ENCODE measurements at regions not wholly inside any gene's neighbourhood (a gene's known extent, or its start where the extent isn't known, plus 50 kb on each side); places are given as distances from the start of the nearest gene placed in this dataset.

GRCh38 chr3:152676810-152677379 lies 158.0 kb upstream of the P2RY1 start:
- TF ChIP-seq GATA2 (IDR thresholded peaks at IDR 0.05; ENCODE audit: low read depth, low read length) (no peak), GATA3 (IDR thresholded peaks at IDR 0.05; ENCODE audit: low read depth, low read length) (no peak)

Data from SH-SY5Y (cell line).